GM10266 (cell line): ENCODE measurements at regions not wholly inside any gene's neighbourhood (a gene's known extent, or its start where the extent isn't known, plus 50 kb on each side); places are given as distances from the start of the nearest gene placed in this dataset.

Source experiments
- DNase-seq: peaks from one replicate; pipeline ENCODE4 v3.0.0; 2012; ENCODE audit errors: extremely low spot score
- TF ChIP-seq, protein P1 (sequence below): IDR thresholded peaks from 2 replicates; pipeline ENCODE4 v1.5.1; 2012; ENCODE audit warnings: mild to moderate bottlenecking, low read depth; ENCODE audit not compliant: control insufficient read depth, insufficient read depth; ENCODE audit errors: missing control alignments

DNA sequence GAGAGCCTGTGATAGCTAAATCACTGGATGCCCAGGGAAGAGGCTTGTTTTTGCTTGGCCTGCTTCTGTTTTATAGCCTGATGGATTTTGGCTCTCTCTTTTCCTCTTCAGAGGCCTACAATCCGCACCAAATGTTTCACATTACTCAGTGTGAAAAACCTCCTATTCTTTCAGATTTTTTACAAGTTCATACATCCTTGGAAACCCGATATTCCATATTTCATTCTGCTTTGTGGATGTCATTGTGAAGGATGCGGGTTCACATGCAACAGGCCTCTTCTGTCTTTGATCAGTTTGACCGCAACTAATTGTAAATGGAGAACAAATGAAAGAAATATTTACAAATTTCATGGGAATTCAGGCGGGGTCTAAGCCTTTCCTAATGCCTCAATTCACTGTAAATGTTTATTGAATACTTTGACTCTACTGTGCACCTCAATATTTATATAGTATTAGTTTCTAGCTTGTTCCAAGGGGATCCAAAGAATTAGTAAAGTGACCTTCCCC is 269.9 kb downstream of the DMRT2 start:
- TF ChIP-seq, protein P1, sequence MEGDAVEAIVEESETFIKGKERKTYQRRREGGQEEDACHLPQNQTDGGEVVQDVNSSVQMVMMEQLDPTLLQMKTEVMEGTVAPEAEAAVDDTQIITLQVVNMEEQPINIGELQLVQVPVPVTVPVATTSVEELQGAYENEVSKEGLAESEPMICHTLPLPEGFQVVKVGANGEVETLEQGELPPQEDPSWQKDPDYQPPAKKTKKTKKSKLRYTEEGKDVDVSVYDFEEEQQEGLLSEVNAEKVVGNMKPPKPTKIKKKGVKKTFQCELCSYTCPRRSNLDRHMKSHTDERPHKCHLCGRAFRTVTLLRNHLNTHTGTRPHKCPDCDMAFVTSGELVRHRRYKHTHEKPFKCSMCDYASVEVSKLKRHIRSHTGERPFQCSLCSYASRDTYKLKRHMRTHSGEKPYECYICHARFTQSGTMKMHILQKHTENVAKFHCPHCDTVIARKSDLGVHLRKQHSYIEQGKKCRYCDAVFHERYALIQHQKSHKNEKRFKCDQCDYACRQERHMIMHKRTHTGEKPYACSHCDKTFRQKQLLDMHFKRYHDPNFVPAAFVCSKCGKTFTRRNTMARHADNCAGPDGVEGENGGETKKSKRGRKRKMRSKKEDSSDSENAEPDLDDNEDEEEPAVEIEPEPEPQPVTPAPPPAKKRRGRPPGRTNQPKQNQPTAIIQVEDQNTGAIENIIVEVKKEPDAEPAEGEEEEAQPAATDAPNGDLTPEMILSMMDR = no peak
- DNase-seq = no peak

DNA sequence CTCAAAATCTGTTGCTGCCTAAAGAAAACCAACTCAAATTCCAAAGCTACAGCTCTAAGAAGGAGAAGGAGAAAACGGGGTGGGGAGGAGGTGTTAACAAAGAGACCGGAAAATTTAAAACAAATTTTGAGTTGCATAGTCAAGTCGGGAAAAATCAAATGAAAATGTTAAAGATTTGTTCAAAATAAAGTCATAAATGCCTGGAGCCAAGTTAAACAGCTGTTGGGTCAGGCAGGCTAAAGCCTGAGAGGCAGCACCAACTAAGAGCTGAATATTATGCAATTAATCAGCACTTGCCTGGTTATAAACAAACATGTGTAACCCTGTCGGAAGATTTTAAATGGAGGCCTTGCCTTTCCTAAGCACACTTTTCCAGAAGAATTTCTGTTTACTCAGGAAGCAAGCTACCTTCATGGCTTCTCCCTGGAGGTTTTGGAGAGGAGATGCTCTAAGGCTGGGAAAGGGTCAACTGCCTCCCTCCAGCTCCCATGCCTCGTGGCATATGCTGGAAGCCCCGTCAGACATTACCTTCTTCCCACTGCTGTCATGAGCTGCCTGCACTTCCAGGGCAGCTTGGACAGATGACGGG is 270.5 kb downstream of the DMRT2 start:
- TF ChIP-seq, protein P1 = no peak
- no peak for DNase-seq

DNA sequence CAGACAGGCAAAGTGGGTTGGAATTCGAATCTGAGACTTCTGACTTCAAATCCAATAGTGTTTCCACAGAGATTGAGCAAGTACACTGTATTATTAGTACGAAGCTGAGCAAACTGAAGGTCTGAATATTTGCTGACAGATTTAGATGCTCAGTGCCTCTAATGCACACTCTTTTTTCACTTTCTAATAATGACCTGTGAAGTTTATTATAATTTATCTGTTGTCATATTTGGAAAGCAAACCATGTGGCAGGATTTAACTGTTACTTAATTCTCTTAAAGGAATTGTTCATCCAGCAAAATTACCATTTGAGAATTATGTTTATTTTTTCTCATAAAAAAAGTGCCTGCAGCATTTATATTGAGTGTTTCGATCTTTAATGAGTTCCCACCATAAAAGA is 277.3 kb downstream of the DMRT2 start:
- TF ChIP-seq, protein P1 = no peak
- DNase-seq = no peak

DNA sequence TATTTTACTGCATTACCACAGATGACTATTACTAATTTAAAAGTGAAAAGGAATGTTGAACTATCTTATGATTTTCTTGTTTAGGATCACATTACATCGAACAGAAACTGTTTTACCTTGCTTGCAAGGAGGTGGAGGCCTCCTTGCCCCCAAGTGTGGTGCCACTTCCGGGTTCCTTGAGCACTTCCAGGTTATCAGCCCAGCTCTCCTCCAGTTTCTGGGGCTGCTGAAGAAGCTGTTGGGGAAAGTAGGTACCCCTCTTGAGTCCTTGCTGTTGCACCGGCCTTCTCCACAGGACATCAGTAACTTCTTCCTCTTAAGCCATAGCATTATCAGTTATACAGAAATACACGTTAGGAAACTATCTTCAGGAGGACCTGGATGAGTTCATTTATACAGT is 278.2 kb downstream of the DMRT2 start:
- TF ChIP-seq, protein P1 = no peak
- no peak for DNase-seq

DNA sequence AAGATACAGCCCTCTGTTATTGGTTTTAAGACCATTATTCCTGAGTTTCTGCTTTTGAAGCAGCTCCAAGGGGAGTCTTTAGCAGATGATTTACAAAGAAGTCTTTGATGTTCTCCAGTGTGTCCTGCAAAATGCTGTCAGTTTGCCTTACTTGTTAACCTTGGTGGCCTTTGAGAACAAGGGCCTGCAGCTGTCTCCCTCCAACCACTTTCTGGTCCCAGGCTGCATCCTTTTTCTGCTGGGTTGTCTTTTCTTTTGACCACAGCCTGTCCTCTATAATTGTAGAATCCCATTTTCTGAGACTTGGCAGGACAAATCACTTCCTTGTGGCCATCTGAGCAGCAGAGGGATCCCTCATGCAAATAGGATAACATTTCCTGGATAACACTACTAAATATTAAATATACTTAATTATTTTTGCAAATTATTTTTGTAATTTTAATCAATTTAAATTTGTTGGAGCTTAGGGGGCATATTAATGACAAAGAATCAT is 281.4 kb downstream of the DMRT2 start:
- TF ChIP-seq, protein P1 = no peak
- no peak for DNase-seq

DNA sequence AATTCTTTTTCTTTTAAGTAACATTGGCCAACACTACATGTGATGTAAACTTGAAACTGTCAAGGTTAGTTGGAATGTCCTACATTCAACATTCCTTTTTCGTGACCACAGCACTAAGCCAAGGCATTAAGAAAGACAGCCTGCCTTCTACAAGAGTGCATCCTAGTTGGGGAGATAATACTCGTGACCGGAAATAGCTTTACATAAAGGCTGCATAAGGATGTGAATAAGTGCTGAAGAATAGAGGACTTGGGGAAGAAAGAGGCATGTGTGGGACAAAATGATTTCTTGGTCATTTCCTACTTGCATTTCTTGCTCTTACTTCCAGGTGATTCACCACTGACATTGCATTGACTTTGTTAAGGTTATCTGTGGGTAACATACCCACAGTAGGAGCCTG is 282.0 kb downstream of the DMRT2 start:
- no peak for DNase-seq
- TF ChIP-seq, protein P1 = no peak

DNA sequence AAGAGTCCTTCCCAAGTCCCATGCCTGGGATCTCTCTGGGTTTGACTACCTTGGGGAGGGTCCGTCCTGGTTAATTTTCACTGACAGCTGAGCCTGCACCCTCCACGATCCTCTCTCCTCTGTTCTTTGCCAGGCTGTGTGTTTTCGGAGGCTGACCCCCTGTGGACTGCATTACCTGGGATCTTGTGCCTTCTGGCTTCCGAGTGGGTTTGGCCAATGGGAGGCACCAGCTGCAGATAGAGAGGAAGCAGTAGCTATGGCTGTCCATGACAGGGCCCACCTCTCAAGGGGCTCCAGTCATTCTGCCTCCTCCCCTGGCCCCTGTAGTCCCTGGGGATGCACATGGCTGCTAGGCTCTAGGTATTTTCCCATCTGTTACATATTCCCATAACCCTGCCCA is 285.0 kb downstream of the DMRT2 start:
- DNase-seq = no peak
- TF ChIP-seq, protein P1 = no peak
